Liver (tissue), 8 donors: ENCODE measurements at regions not wholly inside any gene's neighbourhood (a gene's known extent, or its start where the extent isn't known, plus 50 kb on each side); places are given as distances from the start of the nearest gene placed in this dataset.

Experiments
- DNase-seq: peaks from one replicate; pipeline ENCODE4 v3.0.0-alpha.2; 2017; ENCODE audit warnings: low spot score
- H3K27ac ChIP-seq, 2 donors: one replicate each; pipeline ENCODE4 v1.7.0; 2013; ENCODE audit warnings: inconsistent platforms in 2 of 2, low read length in 2 of 2, control low read depth in 1 of 2, low read depth in 1 of 2, mild to moderate bottlenecking in 1 of 2
- H3K27me3 ChIP-seq, 4 donors: one replicate each; pipeline versions ENCODE4 v1.6.1 to v1.7.0; 2013; ENCODE audit warnings: low read length in 3 of 4, inconsistent platforms in 1 of 4, mild to moderate bottlenecking in 1 of 4, moderate library complexity in 1 of 4; ENCODE audit not compliant: control insufficient read depth in 4 of 4, insufficient read depth in 4 of 4
- H3K36me3 ChIP-seq, 4 donors: one replicate each; pipeline versions ENCODE4 v1.6.1 to v1.7.0; 2013; ENCODE audit warnings: low read length in 3 of 4, mild to moderate bottlenecking in 3 of 4, low read depth in 1 of 4, moderate library complexity in 1 of 4; ENCODE audit not compliant: control insufficient read depth in 4 of 4, insufficient read depth in 3 of 4
- H3K4me1 ChIP-seq, 4 donors: one replicate each; pipeline versions ENCODE4 v1.6.1 to v1.7.0; 2013; ENCODE audit warnings: low read length in 3 of 4, mild to moderate bottlenecking in 3 of 4, moderate library complexity in 1 of 4; ENCODE audit not compliant: control insufficient read depth in 4 of 4, insufficient read depth in 4 of 4
- H3K4me3 ChIP-seq, 3 donors: one replicate each; pipeline versions ENCODE4 v1.6.1 to v1.7.0; 2013; ENCODE audit warnings: low read length in 3 of 3, control low read depth in 1 of 3, low read depth in 1 of 3, mild to moderate bottlenecking in 1 of 3
- H3K9ac ChIP-seq, 2 donors: one replicate each; pipeline ENCODE4 v1.7.0; 2013; ENCODE audit warnings: low read length in 2 of 2, mild to moderate bottlenecking in 2 of 2, moderate library complexity in 2 of 2, control low read depth in 1 of 2, low read depth in 1 of 2
- H3K9me3 ChIP-seq, 4 donors: one replicate each; pipeline versions ENCODE4 v1.6.1 to v1.7.0; 2013; ENCODE audit warnings: low read length in 3 of 4; ENCODE audit not compliant: control insufficient read depth in 4 of 4
- EGR1 ChIP-seq, 2 donors: IDR thresholded peaks; 2 replicates each; pipeline ENCODE4 v1.6.1; 2016 to 2018; ENCODE audit warnings: antibody characterized with exemption in 2 of 2, low read depth in 2 of 2
- FOXA2 ChIP-seq: IDR thresholded peaks from 2 replicates; pipeline ENCODE4 v1.6.1; 2016; ENCODE audit warnings: antibody characterized with exemption
- HNF4A ChIP-seq, 2 donors: conservative IDR thresholded peaks; 2 replicates each; pipeline ENCODE4 v1.6.1; 2016; ENCODE audit warnings: antibody characterized with exemption in 2 of 2, mild to moderate bottlenecking in 2 of 2
- HNF4G ChIP-seq: IDR thresholded peaks from 2 replicates; pipeline ENCODE4 v1.6.1; 2016; ENCODE audit warnings: antibody characterized with exemption
- NR2F2 ChIP-seq: IDR thresholded peaks from 2 replicates; pipeline ENCODE4 v1.6.1; 2016; ENCODE audit warnings: antibody characterized with exemption
- RAD21 ChIP-seq, 2 donors: IDR thresholded peaks; 2 replicates each; pipeline ENCODE4 v1.6.1; 2016; ENCODE audit warnings: antibody characterized with exemption in 2 of 2, mild to moderate bottlenecking in 2 of 2
- RXRA ChIP-seq, 2 donors: IDR thresholded peaks; 2 replicates each; pipeline ENCODE4 v1.6.1; 2017 to 2018; ENCODE audit warnings: antibody characterized with exemption in 2 of 2, mild to moderate bottlenecking in 1 of 2
- YY1 ChIP-seq: IDR thresholded peaks from 2 replicates; pipeline ENCODE4 v1.6.1; 2016; ENCODE audit warnings: antibody characterized with exemption, mild to moderate bottlenecking
- WGBS: extraction: QIAGEN DNeasy Blood & Tissue Kit; methylation state at CpG from one replicate; pipeline ENCODE4 v1.1.7; 2013; 5-methylcytosine and 5-hydroxymethylcytosine counted together
- TF ChIP-seq, protein P1 (sequence below): fragments of 150-350 bp; IDR thresholded peaks from 2 replicates; pipeline ENCODE4 v1.5.1; 2017; ENCODE audit warnings: improper control_type of control experiment, low read depth, low read length; ENCODE audit not compliant: missing input control
- TF ChIP-seq, protein P2 (sequence below): IDR thresholded peaks from 2 replicates; pipeline ENCODE4 v1.6.1; 2016; ENCODE audit warnings: antibody characterized with exemption
- TF ChIP-seq, protein P3 (sequence below): IDR thresholded peaks from 2 replicates; pipeline ENCODE4 v1.6.1; 2016; ENCODE audit warnings: antibody characterized with exemption
- TF ChIP-seq, protein P4 (sequence below): IDR thresholded peaks from 2 replicates; pipeline ENCODE4 v1.6.1; 2016; ENCODE audit warnings: antibody characterized with exemption
- donor health status: healthy.
- donor health status: healthy.
- donor health status: healthy.
- donor health status: healthy.
- donor health status: healthy.

DNA sequence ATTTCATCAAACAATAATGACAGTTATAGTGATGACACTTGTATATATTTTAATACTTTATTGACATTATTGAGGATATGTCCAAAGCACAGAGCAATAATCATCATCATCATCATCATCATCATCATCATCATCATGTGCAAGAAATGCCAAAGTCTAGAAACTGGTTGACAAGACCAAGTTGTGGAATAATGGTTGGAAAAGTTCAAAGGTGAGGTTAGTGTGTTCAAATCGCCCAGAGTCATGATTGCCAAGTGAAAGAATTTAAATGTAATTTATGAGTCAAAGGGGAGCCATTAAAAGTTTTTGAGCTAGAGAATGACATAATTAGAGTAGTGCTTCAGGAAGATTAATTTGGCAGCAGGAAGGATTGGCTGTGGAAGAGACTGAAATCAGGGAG lies 852.4 kb downstream of the SORCS1 start:
- Histone ChIP-seq H3K27me3 (peaks cover 0 to 5% (median 0%) of the 10 kb centered on the region in 4 donors), H3K4me1 (no peaks in the 10 kb centered on the region), H3K4me3 (no peak overlapping the region), H3K9me3 (no peaks in the 10 kb centered on the region), H3K9ac (no peak overlapping the region), H3K36me3 (no peaks in the 10 kb centered on the region), H3K27ac (no peak overlapping the region)
- no peak for TF ChIP-seq HNF4G
- TF ChIP-seq, protein P1, sequence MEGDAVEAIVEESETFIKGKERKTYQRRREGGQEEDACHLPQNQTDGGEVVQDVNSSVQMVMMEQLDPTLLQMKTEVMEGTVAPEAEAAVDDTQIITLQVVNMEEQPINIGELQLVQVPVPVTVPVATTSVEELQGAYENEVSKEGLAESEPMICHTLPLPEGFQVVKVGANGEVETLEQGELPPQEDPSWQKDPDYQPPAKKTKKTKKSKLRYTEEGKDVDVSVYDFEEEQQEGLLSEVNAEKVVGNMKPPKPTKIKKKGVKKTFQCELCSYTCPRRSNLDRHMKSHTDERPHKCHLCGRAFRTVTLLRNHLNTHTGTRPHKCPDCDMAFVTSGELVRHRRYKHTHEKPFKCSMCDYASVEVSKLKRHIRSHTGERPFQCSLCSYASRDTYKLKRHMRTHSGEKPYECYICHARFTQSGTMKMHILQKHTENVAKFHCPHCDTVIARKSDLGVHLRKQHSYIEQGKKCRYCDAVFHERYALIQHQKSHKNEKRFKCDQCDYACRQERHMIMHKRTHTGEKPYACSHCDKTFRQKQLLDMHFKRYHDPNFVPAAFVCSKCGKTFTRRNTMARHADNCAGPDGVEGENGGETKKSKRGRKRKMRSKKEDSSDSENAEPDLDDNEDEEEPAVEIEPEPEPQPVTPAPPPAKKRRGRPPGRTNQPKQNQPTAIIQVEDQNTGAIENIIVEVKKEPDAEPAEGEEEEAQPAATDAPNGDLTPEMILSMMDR, result no peak
- TF ChIP-seq, protein P2, sequence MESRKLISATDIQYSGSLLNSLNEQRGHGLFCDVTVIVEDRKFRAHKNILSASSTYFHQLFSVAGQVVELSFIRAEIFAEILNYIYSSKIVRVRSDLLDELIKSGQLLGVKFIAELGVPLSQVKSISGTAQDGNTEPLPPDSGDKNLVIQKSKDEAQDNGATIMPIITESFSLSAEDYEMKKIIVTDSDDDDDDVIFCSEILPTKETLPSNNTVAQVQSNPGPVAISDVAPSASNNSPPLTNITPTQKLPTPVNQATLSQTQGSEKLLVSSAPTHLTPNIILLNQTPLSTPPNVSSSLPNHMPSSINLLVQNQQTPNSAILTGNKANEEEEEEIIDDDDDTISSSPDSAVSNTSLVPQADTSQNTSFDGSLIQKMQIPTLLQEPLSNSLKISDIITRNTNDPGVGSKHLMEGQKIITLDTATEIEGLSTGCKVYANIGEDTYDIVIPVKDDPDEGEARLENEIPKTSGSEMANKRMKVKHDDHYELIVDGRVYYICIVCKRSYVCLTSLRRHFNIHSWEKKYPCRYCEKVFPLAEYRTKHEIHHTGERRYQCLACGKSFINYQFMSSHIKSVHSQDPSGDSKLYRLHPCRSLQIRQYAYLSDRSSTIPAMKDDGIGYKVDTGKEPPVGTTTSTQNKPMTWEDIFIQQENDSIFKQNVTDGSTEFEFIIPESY, result no peak
- TF ChIP-seq, protein P3, sequence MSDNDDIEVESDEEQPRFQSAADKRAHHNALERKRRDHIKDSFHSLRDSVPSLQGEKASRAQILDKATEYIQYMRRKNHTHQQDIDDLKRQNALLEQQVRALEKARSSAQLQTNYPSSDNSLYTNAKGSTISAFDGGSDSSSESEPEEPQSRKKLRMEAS, result no peak
- TF ChIP-seq NR2F2, result no peak
- TF ChIP-seq RXRA (IDR thresholded peaks at IDR 0.05), result no peak
- TF ChIP-seq, protein P4, sequence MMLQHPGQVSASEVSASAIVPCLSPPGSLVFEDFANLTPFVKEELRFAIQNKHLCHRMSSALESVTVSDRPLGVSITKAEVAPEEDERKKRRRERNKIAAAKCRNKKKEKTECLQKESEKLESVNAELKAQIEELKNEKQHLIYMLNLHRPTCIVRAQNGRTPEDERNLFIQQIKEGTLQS, result no peak
- TF ChIP-seq FOXA2, result no peak
- no peak for TF ChIP-seq HNF4A (conservative IDR thresholded peaks at IDR 0.05)
- no peak for TF ChIP-seq EGR1 (IDR thresholded peaks at IDR 0.05; ENCODE audit: low read depth in 2 of 2)
- TF ChIP-seq RAD21 (IDR thresholded peaks at IDR 0.05), result no peak
- DNase-seq, result no peak
- WGBS, result 61% methylated on average over 1 of the region's 1 CpG

DNA sequence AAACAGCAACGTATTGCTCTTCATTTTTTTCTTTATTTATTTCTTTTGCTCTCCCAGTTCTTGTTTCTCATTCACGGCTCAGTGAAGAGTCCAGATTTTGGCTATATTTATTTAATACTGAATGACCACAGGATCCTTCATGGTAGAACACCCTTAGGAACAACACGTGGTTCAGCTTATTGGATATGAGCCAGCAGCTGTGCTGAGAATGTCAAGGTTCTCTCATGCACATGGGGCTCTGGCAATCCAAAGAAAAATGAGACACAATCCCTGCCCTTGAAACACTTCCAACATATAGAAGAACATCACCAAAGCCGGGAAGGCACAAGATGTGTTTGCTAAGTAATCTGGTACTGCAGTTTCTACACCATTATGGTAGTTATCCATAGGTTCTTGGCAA lies 852.9 kb downstream of the SORCS1 start:
- Histone ChIP-seq H3K4me1 (no peaks in the 10 kb centered on the region), H3K4me3 (no peak overlapping the region), H3K36me3 (no peaks in the 10 kb centered on the region), H3K9ac (no peak overlapping the region), H3K27me3 (peaks cover 0 to 5% (median 0%) of the 10 kb centered on the region in 4 donors), H3K27ac (no peak overlapping the region), H3K9me3 (no peaks in the 10 kb centered on the region)
- TF ChIP-seq, protein P1, result no peak
- TF ChIP-seq YY1 (no peak), EGR1 (IDR thresholded peaks at IDR 0.05; ENCODE audit: low read depth in 2 of 2) (no peak), RXRA (IDR thresholded peaks at IDR 0.05) (no peak)
- TF ChIP-seq, protein P2, result no peak
- 72% methylated on average over 4 of the region's 4 CpGs for WGBS
- DNase-seq, result no peak
